Stimulated activated naive CD8-positive, alpha-beta T cell treated with anti-CD3 and anti-CD28 coated beads, Interleukin-15, Interleukin-2, amounts not matched to agents 100 ng/mL and 50 ng/mL, for 24 hours (primary cell): ENCODE measurements at regions not wholly inside any gene's neighbourhood (a gene's known extent, or its start where the extent isn't known, plus 50 kb on each side); places are given as distances from the start of the nearest gene placed in this dataset.
"Not testable (repeated sequence)": the region's sequence is repeated elsewhere in the genome, so short reads cannot be mapped to it uniquely, and the experiment has no call there.

Source experiments
- H3K27ac Mint-ChIP-seq: one replicate; pipeline ENCODE4 v1.8.0; 2021; ENCODE audit warnings: mild to moderate bottlenecking, mixed read lengths
- H3K27me3 Mint-ChIP-seq: one replicate; pipeline ENCODE4 v1.8.0; 2021; ENCODE audit warnings: mixed read lengths
- H3K36me3 Mint-ChIP-seq: one replicate; pipeline ENCODE4 v1.8.0; 2021; ENCODE audit warnings: low read depth, mixed read lengths
- H3K4me1 Mint-ChIP-seq: one replicate; pipeline ENCODE4 v1.8.0; 2021; ENCODE audit warnings: low read depth, mixed read lengths
- H3K4me3 Mint-ChIP-seq: one replicate; pipeline ENCODE4 v1.8.0; 2021; ENCODE audit warnings: mild to moderate bottlenecking, mixed read lengths
- H3K9me3 Mint-ChIP-seq: one replicate; pipeline ENCODE4 v1.8.0; 2021; ENCODE audit warnings: mixed read lengths

- H3K4me3 Mint-ChIP-seq = no peak overlapping the region
- H3K9me3 Mint-ChIP-seq = no peaks in the 10 kb centered on the region
- H3K4me1 Mint-ChIP-seq = peaks cover 11% of the 10 kb centered on the region
- no peak overlapping the region for H3K27ac Mint-ChIP-seq
- H3K27me3 Mint-ChIP-seq = no peaks in the 10 kb centered on the region
- H3K36me3 Mint-ChIP-seq = no peaks in the 10 kb centered on the region
Observed at GRCh38 chr9:3650994-3651622, 125.3 kb upstream of the RFX3 start.

- peaks cover 11% of the 10 kb centered on the region for H3K4me1 Mint-ChIP-seq
- no peak overlapping the region for H3K27ac Mint-ChIP-seq
- H3K27me3 Mint-ChIP-seq = no peaks in the 10 kb centered on the region
- H3K36me3 Mint-ChIP-seq = no peaks in the 10 kb centered on the region
- H3K9me3 Mint-ChIP-seq = no peaks in the 10 kb centered on the region
- H3K4me3 Mint-ChIP-seq = no peak overlapping the region
Observed at GRCh38 chr9:3648722-3649246, 123.0 kb upstream of the RFX3 start.

- Mint-ChIP-seq H3K27ac (no peak overlapping the region), H3K4me3 (no peak overlapping the region), H3K9me3 (no peaks in the 10 kb centered on the region), H3K36me3 (no peaks in the 10 kb centered on the region), H3K27me3 (no peaks in the 10 kb centered on the region), H3K4me1 (peaks cover 11% of the 10 kb centered on the region)
Observed at GRCh38 chr9:3648266-3648665, 122.5 kb upstream of the RFX3 start.

- peaks cover 11% of the 10 kb centered on the region for H3K4me1 Mint-ChIP-seq
- H3K9me3 Mint-ChIP-seq = no peaks in the 10 kb centered on the region
- no peaks in the 10 kb centered on the region for H3K27me3 Mint-ChIP-seq
- H3K4me3 Mint-ChIP-seq = no peak overlapping the region
- no peaks in the 10 kb centered on the region for H3K36me3 Mint-ChIP-seq
- no peak overlapping the region for H3K27ac Mint-ChIP-seq
Observed at GRCh38 chr9:3647652-3648051, 121.9 kb upstream of the RFX3 start.

GRCh38 chr9:3646226-3646625 is 120.4 kb upstream of the RFX3 start:
- peaks cover 6% of the 10 kb centered on the region for H3K4me1 Mint-ChIP-seq
- H3K27me3 Mint-ChIP-seq = no peaks in the 10 kb centered on the region
- H3K9me3 Mint-ChIP-seq = no peaks in the 10 kb centered on the region
- H3K36me3 Mint-ChIP-seq = no peaks in the 10 kb centered on the region
- no peak overlapping the region for H3K27ac Mint-ChIP-seq
- no peak overlapping the region for H3K4me3 Mint-ChIP-seq

GRCh38 chr9:3642075-3642474 is 116.3 kb upstream of the RFX3 start:
- H3K27me3 Mint-ChIP-seq, H3K27ac Mint-ChIP-seq, H3K4me3 Mint-ChIP-seq, H3K36me3 Mint-ChIP-seq, H3K9me3 Mint-ChIP-seq, H3K4me1 Mint-ChIP-seq: not testable (repeated sequence)

GRCh38 chr9:3629495-3629894 is 103.7 kb upstream of the RFX3 start:
- H3K27ac Mint-ChIP-seq = no peak overlapping the region
- H3K9me3 Mint-ChIP-seq = peaks cover 11% of the 10 kb centered on the region
- H3K36me3 Mint-ChIP-seq = peaks cover 27% of the 10 kb centered on the region
- no peaks in the 10 kb centered on the region for H3K4me1 Mint-ChIP-seq
- no peaks in the 10 kb centered on the region for H3K27me3 Mint-ChIP-seq
- H3K4me3 Mint-ChIP-seq = no peak overlapping the region

- peaks cover 11% of the 10 kb centered on the region for H3K9me3 Mint-ChIP-seq
- no peak overlapping the region for H3K4me3 Mint-ChIP-seq
- no peaks in the 10 kb centered on the region for H3K4me1 Mint-ChIP-seq
- no peaks in the 10 kb centered on the region for H3K27me3 Mint-ChIP-seq
- H3K27ac Mint-ChIP-seq = no peak overlapping the region
- H3K36me3 Mint-ChIP-seq = peaks cover 28% of the 10 kb centered on the region
Observed at GRCh38 chr9:3628239-3628638, 102.4 kb upstream of the RFX3 start.

GRCh38 chr9:3608011-3608410 is 82.2 kb upstream of the RFX3 start:
- no peak overlapping the region for H3K4me3 Mint-ChIP-seq
- no peaks in the 10 kb centered on the region for H3K27me3 Mint-ChIP-seq
- H3K27ac Mint-ChIP-seq = no peak overlapping the region
- H3K4me1 Mint-ChIP-seq = no peaks in the 10 kb centered on the region
- no peaks in the 10 kb centered on the region for H3K9me3 Mint-ChIP-seq
- H3K36me3 Mint-ChIP-seq = peaks cover 6% of the 10 kb centered on the region

GRCh38 chr9:3600672-3601071 is 74.9 kb upstream of the RFX3 start:
- no peak overlapping the region for H3K27ac Mint-ChIP-seq
- no peak overlapping the region for H3K4me3 Mint-ChIP-seq
- H3K36me3 Mint-ChIP-seq = no peaks in the 10 kb centered on the region
- H3K9me3 Mint-ChIP-seq = no peaks in the 10 kb centered on the region
- no peaks in the 10 kb centered on the region for H3K4me1 Mint-ChIP-seq
- no peaks in the 10 kb centered on the region for H3K27me3 Mint-ChIP-seq

- Mint-ChIP-seq H3K27ac (no peak overlapping the region), H3K4me3 (no peak overlapping the region), H3K4me1 (no peaks in the 10 kb centered on the region), H3K36me3 (no peaks in the 10 kb centered on the region), H3K9me3 (peaks cover 2% of the 10 kb centered on the region), H3K27me3 (no peaks in the 10 kb centered on the region)
Observed at GRCh38 chr9:3597792-3598191, 72.0 kb upstream of the RFX3 start.

GRCh38 chr9:3586066-3586465 is 60.3 kb upstream of the RFX3 start:
- Mint-ChIP-seq H3K36me3 (peaks cover 25% of the 10 kb centered on the region), H3K27me3 (no peaks in the 10 kb centered on the region), H3K9me3 (peaks cover 58% of the 10 kb centered on the region), H3K4me1 (peaks cover 7% of the 10 kb centered on the region), H3K4me3 (no peak overlapping the region), H3K27ac (no peak overlapping the region)

- H3K4me1 Mint-ChIP-seq = peaks cover 7% of the 10 kb centered on the region
- H3K36me3 Mint-ChIP-seq = peaks cover 24% of the 10 kb centered on the region
- H3K4me3 Mint-ChIP-seq = no peak overlapping the region
- no peaks in the 10 kb centered on the region for H3K27me3 Mint-ChIP-seq
- H3K27ac Mint-ChIP-seq = no peak overlapping the region
- H3K9me3 Mint-ChIP-seq = peaks cover 58% of the 10 kb centered on the region
Observed at GRCh38 chr9:3585606-3586005, 59.8 kb upstream of the RFX3 start.

- H3K36me3 Mint-ChIP-seq = peaks cover 20% of the 10 kb centered on the region
- H3K27ac Mint-ChIP-seq = no peak overlapping the region
- no peaks in the 10 kb centered on the region for H3K27me3 Mint-ChIP-seq
- peaks cover 36% of the 10 kb centered on the region for H3K9me3 Mint-ChIP-seq
- peaks cover 12% of the 10 kb centered on the region for H3K4me1 Mint-ChIP-seq
- H3K4me3 Mint-ChIP-seq = no peak overlapping the region
Observed at GRCh38 chr9:3578786-3579185, 53.0 kb upstream of the RFX3 start.

GRCh38 chr9:3576328-3576727 is 50.5 kb upstream of the RFX3 start:
- H3K36me3 Mint-ChIP-seq = peaks cover 18% of the 10 kb centered on the region
- peaks cover 20% of the 10 kb centered on the region for H3K9me3 Mint-ChIP-seq
- no peak overlapping the region for H3K4me3 Mint-ChIP-seq
- H3K27me3 Mint-ChIP-seq = no peaks in the 10 kb centered on the region
- H3K27ac Mint-ChIP-seq = no peak overlapping the region
- H3K4me1 Mint-ChIP-seq = peaks cover 12% of the 10 kb centered on the region

GRCh38 chr9:3575821-3576220 is 50.0 kb upstream of the RFX3 start:
- Mint-ChIP-seq H3K27me3 (no peaks in the 10 kb centered on the region), H3K9me3 (peaks cover 15% of the 10 kb centered on the region), H3K27ac (no peak overlapping the region), H3K4me3 (no peak overlapping the region), H3K4me1 (peaks cover 12% of the 10 kb centered on the region), H3K36me3 (peaks cover 14% of the 10 kb centered on the region)
